Adipocyte (in vitro differentiated cells): ENCODE measurements at regions not wholly inside any gene's neighbourhood (a gene's known extent, or its start where the extent isn't known, plus 50 kb on each side); places are given as distances from the start of the nearest gene placed in this dataset.
"Not testable (repeated sequence)": the region's sequence is repeated elsewhere in the genome, so short reads cannot be mapped to it uniquely, and the experiment has no call there.

ENCODE experiments used
- DNase-seq: peaks from one replicate; pipeline ENCODE4 v3.0.0-alpha.2; 2015; ENCODE audit warnings: low read depth
- H3K27me3 ChIP-seq: replicated peaks from 2 replicates; pipeline ENCODE4 v1.7.0; 2013; ENCODE audit warnings: mild to moderate bottlenecking, low read length, moderate library complexity; ENCODE audit not compliant: control insufficient read depth, insufficient read depth
- H3K36me3 ChIP-seq: 2 replicates; pipeline ENCODE4 v1.7.0; 2013; ENCODE audit warnings: low read length, mild to moderate bottlenecking, moderate library complexity; ENCODE audit not compliant: control insufficient read depth, insufficient read depth, severe bottlenecking
- H3K4me1 ChIP-seq: 2 replicates; pipeline ENCODE4 v1.7.0; 2013; ENCODE audit warnings: mild to moderate bottlenecking, low read length, moderate library complexity; ENCODE audit not compliant: control insufficient read depth, insufficient read depth
- H3K4me3 ChIP-seq: 2 replicates; pipeline ENCODE4 v1.7.0; 2013; ENCODE audit warnings: mild to moderate bottlenecking, low read length, moderate library complexity
- H3K9ac ChIP-seq: 2 replicates; pipeline ENCODE4 v1.7.0; 2013; ENCODE audit warnings: mild to moderate bottlenecking, low read length, moderate library complexity
- H3K9me3 ChIP-seq: 2 replicates; pipeline ENCODE4 v1.7.0; 2013; ENCODE audit warnings: mild to moderate bottlenecking, low read length, moderate library complexity; ENCODE audit not compliant: control insufficient read depth

DNA sequence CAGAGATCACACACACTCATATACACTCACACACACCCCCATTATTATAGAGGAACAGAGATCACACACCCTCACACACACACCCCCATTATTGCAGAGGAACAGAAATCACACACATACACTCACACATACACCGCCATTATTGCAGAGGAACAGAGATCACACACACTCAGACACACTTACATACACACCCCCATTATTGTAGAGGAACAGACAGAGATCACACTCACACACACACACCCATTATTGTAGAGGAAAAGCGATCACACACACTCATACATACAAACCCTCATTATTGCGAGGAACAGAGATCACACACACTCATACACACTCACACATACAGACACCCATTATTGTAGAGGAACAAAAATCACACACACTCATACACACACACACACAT, 239.0 kb downstream of the BUB3 start:
- no peak for DNase-seq
- no peaks in the 10 kb centered on the region for H3K36me3 ChIP-seq
- H3K4me1 ChIP-seq, result no peaks in the 10 kb centered on the region
- no peak overlapping the region for H3K9ac ChIP-seq
- peaks cover 19% of the 10 kb centered on the region for H3K27me3 ChIP-seq
- no peak overlapping the region for H3K4me3 ChIP-seq
- H3K9me3 ChIP-seq, result no peaks in the 10 kb centered on the region

GRCh38 chr10:123394382-123394781, 240.2 kb downstream of the BUB3 start:
- peaks cover 19% of the 10 kb centered on the region for H3K27me3 ChIP-seq
- H3K4me3 ChIP-seq, result no peak overlapping the region
- no peak for DNase-seq
- H3K4me1 ChIP-seq, result no peaks in the 10 kb centered on the region
- no peak overlapping the region for H3K9ac ChIP-seq
- H3K36me3 ChIP-seq, result no peaks in the 10 kb centered on the region
- H3K9me3 ChIP-seq, result no peaks in the 10 kb centered on the region

- H3K4me3 ChIP-seq, DNase-seq, H3K9me3 ChIP-seq, H3K9ac ChIP-seq, H3K36me3 ChIP-seq, H3K4me1 ChIP-seq: not testable (repeated sequence)
- peaks cover 19% of the 10 kb centered on the region for H3K27me3 ChIP-seq
Measured at GRCh38 chr10:123395234-123395633, 241.0 kb downstream of the BUB3 start.

- Histone ChIP-seq H3K9me3 (no peaks in the 10 kb centered on the region), H3K9ac (no peak overlapping the region), H3K27me3 (peaks cover 19% of the 10 kb centered on the region), H3K4me1 (no peaks in the 10 kb centered on the region), H3K36me3 (no peaks in the 10 kb centered on the region), H3K4me3 (no peak overlapping the region)
- DNase-seq, result no peak
Measured at GRCh38 chr10:123395906-123396305, 241.7 kb downstream of the BUB3 start.

DNA sequence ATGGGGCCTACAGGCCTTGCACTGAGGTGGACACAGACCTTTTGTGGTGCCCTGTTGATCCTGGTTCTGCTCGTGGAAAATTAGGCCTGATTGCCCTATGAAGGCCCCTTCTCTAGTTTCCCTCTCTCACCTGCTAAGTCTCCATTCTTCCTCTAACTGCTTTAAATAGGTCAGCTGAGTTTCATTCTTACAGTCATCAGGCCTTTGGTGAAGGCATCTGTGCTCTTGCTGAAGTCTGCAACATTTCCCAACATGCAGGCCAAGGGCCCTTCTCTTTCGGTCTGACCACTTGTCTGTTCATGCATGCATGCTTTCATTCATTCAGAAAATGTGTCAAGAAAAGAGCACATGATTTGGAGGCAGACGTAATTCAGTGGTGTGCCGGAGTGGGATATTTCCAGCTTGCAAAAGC, 244.0 kb downstream of the BUB3 start:
- Histone ChIP-seq H3K36me3 (no peaks in the 10 kb centered on the region), H3K4me3 (no peak overlapping the region), H3K4me1 (no peaks in the 10 kb centered on the region), H3K9me3 (peaks cover 3% of the 10 kb centered on the region), H3K27me3 (peaks cover 2% of the 10 kb centered on the region), H3K9ac (no peak overlapping the region)
- no peak for DNase-seq

- Histone ChIP-seq H3K36me3 (no peaks in the 10 kb centered on the region), H3K27me3 (no peaks in the 10 kb centered on the region), H3K9ac (no peak overlapping the region), H3K4me3 (no peak overlapping the region), H3K4me1 (no peaks in the 10 kb centered on the region), H3K9me3 (peaks cover 7% of the 10 kb centered on the region)
- no peak for DNase-seq
Measured at GRCh38 chr10:123398756-123399155, 244.6 kb downstream of the BUB3 start.

DNA sequence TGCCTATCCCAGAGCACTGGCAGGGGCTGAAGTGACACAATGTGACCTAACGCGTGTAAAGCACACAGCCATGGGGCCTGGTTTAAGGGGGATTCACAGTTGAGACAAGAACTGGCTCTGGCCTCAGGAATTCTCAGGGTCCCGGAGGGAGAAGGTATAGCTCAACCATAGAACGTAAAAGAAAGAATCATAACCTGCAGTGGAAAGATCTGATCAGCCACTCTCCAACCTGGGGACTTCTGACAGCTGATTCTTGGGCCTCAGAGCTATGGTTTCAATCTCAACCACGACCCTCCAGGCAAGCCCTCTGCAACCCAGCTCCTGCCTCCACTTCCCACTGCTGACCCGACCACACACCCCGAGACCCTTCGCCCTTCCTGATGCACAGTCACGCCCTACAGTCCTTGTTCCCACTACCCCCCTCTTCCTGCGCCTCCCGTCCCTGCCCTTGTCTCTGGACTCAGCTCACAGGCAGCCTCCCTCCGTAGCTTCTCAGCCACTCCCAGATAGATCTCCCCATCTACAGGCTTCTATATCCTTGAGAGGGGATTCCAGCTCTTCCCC, 245.2 kb downstream of the BUB3 start:
- no peak for DNase-seq
- Histone ChIP-seq H3K9me3 (peaks cover 13% of the 10 kb centered on the region), H3K4me3 (no peak overlapping the region), H3K9ac (no peak overlapping the region), H3K4me1 (no peaks in the 10 kb centered on the region), H3K36me3 (no peaks in the 10 kb centered on the region), H3K27me3 (no peaks in the 10 kb centered on the region)

GRCh38 chr10:123402021-123402420, 247.8 kb downstream of the BUB3 start:
- no peaks in the 10 kb centered on the region for H3K27me3 ChIP-seq
- H3K9ac ChIP-seq, result no peak overlapping the region
- no peaks in the 10 kb centered on the region for H3K36me3 ChIP-seq
- no peaks in the 10 kb centered on the region for H3K4me1 ChIP-seq
- no peak overlapping the region for H3K4me3 ChIP-seq
- H3K9me3 ChIP-seq, result peaks cover 23% of the 10 kb centered on the region
- no peak for DNase-seq

DNA sequence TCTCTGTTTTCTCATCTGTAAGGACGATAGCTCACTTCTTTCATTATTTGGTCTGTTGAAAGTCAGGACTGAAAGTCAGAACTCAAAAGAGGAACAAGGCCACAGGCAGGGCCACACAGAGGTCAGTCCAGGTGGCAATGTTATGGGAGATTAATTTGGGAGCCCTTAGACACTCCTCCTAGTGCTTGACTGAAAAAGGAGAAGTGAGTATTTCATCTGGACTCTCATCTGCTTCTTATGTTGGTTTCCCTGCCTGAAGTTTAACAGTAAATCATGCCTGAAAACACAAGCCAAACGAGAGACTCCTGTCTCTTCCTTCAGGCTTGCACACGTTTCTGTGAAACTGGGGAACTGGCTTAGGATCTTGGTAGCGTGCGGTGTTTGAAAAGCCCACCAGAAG, 248.5 kb downstream of the BUB3 start:
- Histone ChIP-seq H3K4me3 (no peak overlapping the region), H3K36me3 (no peaks in the 10 kb centered on the region), H3K4me1 (no peaks in the 10 kb centered on the region), H3K27me3 (no peaks in the 10 kb centered on the region), H3K9me3 (peaks cover 23% of the 10 kb centered on the region), H3K9ac (no peak overlapping the region)
- DNase-seq, result no peak

GRCh38 chr10:123404357-123404756, 250.2 kb downstream of the BUB3 start:
- no peak for DNase-seq
- H3K9ac ChIP-seq, result no peak overlapping the region
- peaks cover 23% of the 10 kb centered on the region for H3K9me3 ChIP-seq
- no peaks in the 10 kb centered on the region for H3K36me3 ChIP-seq
- H3K4me1 ChIP-seq, result no peaks in the 10 kb centered on the region
- no peaks in the 10 kb centered on the region for H3K27me3 ChIP-seq
- H3K4me3 ChIP-seq, result no peak overlapping the region

DNA sequence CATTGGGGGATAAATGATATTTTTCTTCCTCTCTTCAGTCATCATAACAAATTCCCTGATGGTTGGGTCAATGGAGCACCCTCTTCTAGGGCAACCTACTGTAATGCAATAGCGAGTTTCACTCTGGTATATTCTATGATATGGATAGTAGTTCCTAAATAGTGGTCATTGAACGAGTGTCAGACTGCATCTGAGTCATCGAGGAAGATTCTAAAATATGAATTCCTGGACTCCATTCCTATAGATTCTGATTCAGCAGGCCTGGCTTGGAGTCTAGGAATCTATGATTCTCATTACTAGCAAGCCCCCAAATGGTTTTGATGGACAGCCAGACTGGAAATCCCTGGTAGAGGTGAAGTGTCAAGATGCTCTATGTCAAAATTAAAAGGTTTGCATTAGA, 254.5 kb downstream of the BUB3 start:
- Histone ChIP-seq H3K27me3 (peaks cover 4% of the 10 kb centered on the region), H3K9ac (no peak overlapping the region), H3K4me1 (no peaks in the 10 kb centered on the region), H3K4me3 (no peak overlapping the region), H3K36me3 (no peaks in the 10 kb centered on the region), H3K9me3 (peaks cover 17% of the 10 kb centered on the region)
- DNase-seq, result no peak

DNA sequence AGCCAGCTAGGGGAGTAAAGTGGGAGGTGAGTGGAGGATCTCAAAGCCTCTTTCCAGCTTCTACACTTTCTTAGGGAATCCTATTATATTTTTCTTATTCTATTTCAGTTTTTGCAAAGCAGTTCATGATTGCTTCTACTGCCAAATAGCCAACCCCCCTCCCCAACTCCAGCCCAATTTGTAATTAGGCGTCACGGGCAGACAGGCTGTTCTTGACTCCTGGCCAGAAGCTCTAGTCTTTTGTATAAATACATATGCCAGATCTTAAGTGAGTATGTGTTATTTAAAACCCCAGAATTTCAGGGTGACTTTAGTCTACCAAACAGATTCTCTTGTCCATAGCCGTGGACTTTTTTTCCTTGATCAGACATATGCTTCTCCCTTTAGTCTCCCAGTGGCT, 255.2 kb downstream of the BUB3 start:
- Histone ChIP-seq H3K4me3 (no peak overlapping the region), H3K4me1 (no peaks in the 10 kb centered on the region), H3K27me3 (peaks cover 4% of the 10 kb centered on the region), H3K9ac (no peak overlapping the region), H3K9me3 (peaks cover 10% of the 10 kb centered on the region), H3K36me3 (no peaks in the 10 kb centered on the region)
- no peak for DNase-seq
